ENCODE measurements at regions not wholly inside any gene's neighbourhood (a gene's known extent, or its start where the extent isn't known, plus 50 kb on each side); places are given as distances from the start of the nearest gene placed in this dataset.

GRCh38 chrX:26375346-26375745, 159.4 kb downstream of the MAGEB5 start:
- no peak for DNase-seq (ENCODE audit: low read depth in 2 of 2)

GRCh38 chrX:26373829-26374228, 157.9 kb downstream of the MAGEB5 start:
- DNase-seq (ENCODE audit: low read depth in 2 of 2): no peak

GRCh38 chrX:26352891-26353430, 137.0 kb downstream of the MAGEB5 start:
- DNase-seq (ENCODE audit: low read depth in 2 of 2): no peak

- no peak for DNase-seq (ENCODE audit: low read depth in 2 of 2)
Measured at GRCh38 chrX:26347171-26347570, 131.2 kb downstream of the MAGEB5 start.

GRCh38 chrX:26334232-26334631, 118.3 kb downstream of the MAGEB5 start:
- no peak for DNase-seq (ENCODE audit: low read depth in 2 of 2)

GRCh38 chrX:26328608-26329319, 112.8 kb downstream of the MAGEB5 start:
- DNase-seq (ENCODE audit: low read depth in 2 of 2): no peak

GRCh38 chrX:26309262-26309661, 93.3 kb downstream of the MAGEB5 start:
- DNase-seq (ENCODE audit: low read depth in 2 of 2): no peak

GRCh38 chrX:26295425-26295824, 79.5 kb downstream of the MAGEB5 start:
- DNase-seq (ENCODE audit: low read depth in 2 of 2): no peak

- no peak for DNase-seq (ENCODE audit: low read depth in 2 of 2)
Measured at GRCh38 chrX:26286836-26287235, 70.9 kb downstream of the MAGEB5 start.
